GM23248 (cell line): ENCODE measurements at regions not wholly inside any gene's neighbourhood (a gene's known extent, or its start where the extent isn't known, plus 50 kb on each side); places are given as distances from the start of the nearest gene placed in this dataset.

Source experiments
- DNase-seq: peaks from one replicate; pipeline ENCODE4 v3.0.0-alpha.2; 2015
- H2AFZ ChIP-seq: fragments of 200-600 bp; sonication (generic); 2 replicates; pipeline ENCODE4 v1.6.1; 2016; ENCODE audit warnings: antibody characterized with exemption
- H3F3A ChIP-seq: fragments of 200-600 bp; sonication (generic); 2 replicates; pipeline ENCODE4 v1.6.1; 2016; ENCODE audit warnings: mild to moderate bottlenecking, antibody characterized with exemption, mixed run types; ENCODE audit not compliant: insufficient read depth
- H3K27ac ChIP-seq: fragments of 200-600 bp; sonication (generic); 2 replicates; pipeline ENCODE4 v1.5.1; 2016; ENCODE audit warnings: mild to moderate bottlenecking
- H3K27me3 ChIP-seq: fragments of 200-600 bp; sonication (generic); replicated peaks from 2 replicates; pipeline ENCODE4 v1.6.1; 2016; ENCODE audit warnings: mild to moderate bottlenecking; ENCODE audit not compliant: insufficient read depth
- H3K36me3 ChIP-seq: fragments of 200-600 bp; sonication (generic); 2 replicates; pipeline ENCODE4 v1.6.1; 2016; ENCODE audit warnings: low read depth, mild to moderate bottlenecking
- H3K4me1 ChIP-seq: fragments of 200-600 bp; sonication (generic); 2 replicates; pipeline ENCODE4 v1.6.1; 2016; ENCODE audit warnings: mild to moderate bottlenecking; ENCODE audit not compliant: insufficient read depth
- H3K4me2 ChIP-seq: fragments of 200-600 bp; sonication (generic); one replicate; pipeline ENCODE4 v1.6.1; 2016; ENCODE audit warnings: mild to moderate bottlenecking; ENCODE audit not compliant: unreplicated experiment
- H3K4me3 ChIP-seq: fragments of 200-600 bp; sonication (generic); 2 replicates; pipeline ENCODE4 v1.5.1; 2016; ENCODE audit warnings: mild to moderate bottlenecking
- H3K79me2 ChIP-seq: fragments of 200-600 bp; sonication (generic); 2 replicates; pipeline ENCODE4 v1.6.1; 2016; ENCODE audit warnings: mild to moderate bottlenecking; ENCODE audit not compliant: insufficient read depth
- H3K9ac ChIP-seq: fragments of 200-600 bp; sonication (generic); 2 replicates; pipeline ENCODE4 v1.6.1; 2016; ENCODE audit warnings: mild to moderate bottlenecking
- H3K9me2 ChIP-seq: fragments of 200-600 bp; sonication (generic); 2 replicates; pipeline ENCODE4 v1.6.1; 2016; ENCODE audit warnings: mixed run types, mild to moderate bottlenecking, moderate library complexity; ENCODE audit not compliant: insufficient read depth
- H3K9me3 ChIP-seq: fragments of 200-600 bp; sonication (generic); one replicate; pipeline ENCODE4 v1.6.1; 2017; ENCODE audit warnings: low read depth
- H4K20me1 ChIP-seq: fragments of 200-600 bp; sonication (generic); 2 replicates; pipeline ENCODE4 v1.6.0; 2016; ENCODE audit not compliant: insufficient read depth
- EZH2 ChIP-seq: fragments of 200-600 bp; sonication (generic); IDR thresholded peaks from 2 replicates; pipeline ENCODE4 v1.6.1; 2018; ENCODE audit warnings: antibody characterized with exemption, mild to moderate bottlenecking; ENCODE audit not compliant: insufficient read depth, poor library complexity, severe bottlenecking
- EZH2phosphoT487 ChIP-seq: fragments of 200-600 bp; sonication (generic); IDR thresholded peaks from 2 replicates; pipeline ENCODE4 v1.6.1; 2018; ENCODE audit warnings: antibody characterized with exemption, moderate library complexity, mild to moderate bottlenecking, low read depth; ENCODE audit not compliant: insufficient read depth
- WGBS, 2 experiments: methylation state at CpG; one replicate each; pipeline ENCODE4 v1.1.6; 2015 to 2017; ENCODE audit warnings: low lambda C conversion rate in 2 of 2, low coverage in 1 of 2; ENCODE audit errors: missing lambda C conversion rate in 2 of 2; 5-methylcytosine and 5-hydroxymethylcytosine counted together
- in situ Hi-C: fragments of 300-500 bp; cut with MboI; formaldehyde crosslinking; loops from 2 replicates; pipeline ENCODE4 v1.15.0; 2020

GRCh38 chr13:73590795-73591194 lies 532.0 kb downstream of the KLF5 start:
- H3K79me2 ChIP-seq: no peaks in the 10 kb centered on the region
- H3K9me2 ChIP-seq: no peaks in the 10 kb centered on the region
- H3K4me1 ChIP-seq: no peaks in the 10 kb centered on the region
- no peak overlapping the region for H3K4me3 ChIP-seq
- no peaks in the 10 kb centered on the region for H3K9me3 ChIP-seq
- no peak overlapping the region for H3K27ac ChIP-seq
- TF ChIP-seq EZH2 (no peak), EZH2phosphoT487 (no peak)
- H3F3A ChIP-seq: no peaks in the 10 kb centered on the region
- H3K4me2 ChIP-seq: no peak overlapping the region
- H3K36me3 ChIP-seq: no peaks in the 10 kb centered on the region
- DNase-seq: no peak
- H2AFZ ChIP-seq: no peak overlapping the region
- no peak overlapping the region for H3K9ac ChIP-seq
- in situ Hi-C loops: no loop called here
- H3K27me3 ChIP-seq: no peaks in the 10 kb centered on the region
- no peaks in the 10 kb centered on the region for H4K20me1 ChIP-seq

GRCh38 chr13:73585236-73585635 lies 526.4 kb downstream of the KLF5 start:
- DNase-seq: no peak
- 15 to 18% methylated on average over 2 of the region's 2 CpGs for WGBS, 2 experiments
- no peak overlapping the region for H3K27ac ChIP-seq
- in situ Hi-C loops: no loop called here
- no peaks in the 10 kb centered on the region for H3K36me3 ChIP-seq
- H3K79me2 ChIP-seq: no peaks in the 10 kb centered on the region
- H3K9ac ChIP-seq: no peak overlapping the region
- no peaks in the 10 kb centered on the region for H3K27me3 ChIP-seq
- no peak overlapping the region for H2AFZ ChIP-seq
- no peak overlapping the region for H3K4me3 ChIP-seq
- no peaks in the 10 kb centered on the region for H3K9me2 ChIP-seq
- H3K4me2 ChIP-seq: no peak overlapping the region
- H4K20me1 ChIP-seq: no peaks in the 10 kb centered on the region
- no peaks in the 10 kb centered on the region for H3F3A ChIP-seq
- no peak for TF ChIP-seq EZH2
- no peak for TF ChIP-seq EZH2phosphoT487
- H3K9me3 ChIP-seq: no peaks in the 10 kb centered on the region
- H3K4me1 ChIP-seq: no peaks in the 10 kb centered on the region

- 23 to 28% methylated on average over 3 of the region's 3 CpGs for whole genome bisulfite sequencing, 2 experiments
- in situ Hi-C loops: no loop called here
Measured at GRCh38 chr13:73583331-73583730, 524.5 kb downstream of the KLF5 start.

GRCh38 chr13:73580513-73581267 lies 521.9 kb downstream of the KLF5 start:
- H3K27me3 ChIP-seq: no peaks in the 10 kb centered on the region
- TF ChIP-seq EZH2phosphoT487 (no peak), EZH2 (no peak)
- in situ Hi-C loops: no loop called here
- no peak overlapping the region for H3K9ac ChIP-seq
- no peaks in the 10 kb centered on the region for H3K9me2 ChIP-seq
- H2AFZ ChIP-seq: no peak overlapping the region
- no peak overlapping the region for H3K4me2 ChIP-seq
- H3F3A ChIP-seq: no peaks in the 10 kb centered on the region
- no peaks in the 10 kb centered on the region for H3K36me3 ChIP-seq
- no peak overlapping the region for H3K4me3 ChIP-seq
- no peaks in the 10 kb centered on the region for H3K4me1 ChIP-seq
- H3K9me3 ChIP-seq: no peaks in the 10 kb centered on the region
- DNase-seq: no peak
- no peaks in the 10 kb centered on the region for H4K20me1 ChIP-seq
- 53 to 62% methylated on average over 3 of the region's 3 CpGs for WGBS, 2 experiments
- H3K27ac ChIP-seq: no peak overlapping the region
- no peaks in the 10 kb centered on the region for H3K79me2 ChIP-seq

More at GRCh38 chr13:73583331-73583730, 524.5 kb downstream of the KLF5 start:
- H3K36me3 ChIP-seq: no peaks in the 10 kb centered on the region
- H3K27ac ChIP-seq: no peak overlapping the region
- H3K9ac ChIP-seq: no peak overlapping the region
- TF ChIP-seq EZH2phosphoT487 (no peak), EZH2 (no peak)
- H2AFZ ChIP-seq: no peak overlapping the region
- no peaks in the 10 kb centered on the region for H3K9me2 ChIP-seq
- no peaks in the 10 kb centered on the region for H3K4me1 ChIP-seq
- H3K4me3 ChIP-seq: no peak overlapping the region
- no peaks in the 10 kb centered on the region for H3K79me2 ChIP-seq
- no peaks in the 10 kb centered on the region for H3F3A ChIP-seq
- no peaks in the 10 kb centered on the region for H3K9me3 ChIP-seq
- DNase-seq: no peak
- H3K4me2 ChIP-seq: no peak overlapping the region
- no peaks in the 10 kb centered on the region for H4K20me1 ChIP-seq
- H3K27me3 ChIP-seq: no peaks in the 10 kb centered on the region
